ENCODE measurements at regions not wholly inside any gene's neighbourhood (a gene's known extent, or its start where the extent isn't known, plus 50 kb on each side); places are given as distances from the start of the nearest gene placed in this dataset.

DNA sequence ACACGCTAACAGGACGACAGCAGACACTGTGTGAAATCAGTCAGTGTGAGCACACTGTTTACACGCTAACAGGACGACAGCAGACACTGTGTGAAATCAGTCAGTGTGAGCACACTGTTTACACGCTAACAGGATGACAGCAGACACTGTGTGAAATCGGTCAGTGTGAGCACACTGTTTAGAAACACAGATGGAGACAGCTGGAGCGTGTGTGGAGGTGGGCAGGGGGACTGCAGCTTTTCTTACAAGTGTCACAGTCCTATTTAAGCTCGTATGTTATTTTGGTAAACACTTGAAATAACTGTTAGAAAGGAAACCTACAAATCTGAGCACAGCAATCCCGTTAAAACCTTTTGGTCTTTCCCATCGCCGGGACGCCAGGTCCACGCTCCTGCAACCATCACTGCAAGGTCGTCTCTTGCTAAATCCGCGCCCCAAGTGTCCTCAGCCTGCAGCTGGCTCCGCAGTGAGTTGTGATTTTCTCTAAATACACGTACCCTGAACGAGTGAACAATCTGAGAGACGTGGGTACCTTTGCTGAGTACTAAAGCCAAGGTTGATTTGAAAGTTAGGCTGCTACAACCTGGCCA lies 58.9 kb upstream of the CTDP1 start:
- H3K4me1 ChIP-seq (ENCODE audit: insufficient read depth, low read length), result no peaks in the 10 kb centered on the region
- H3K27ac Mint-ChIP-seq (ENCODE audit: unreplicated experiment), result no peak overlapping the region
- no peaks in the 10 kb centered on the region for H3K79me2 ChIP-seq (ENCODE audit: insufficient read depth, low read length)
- FAIRE-seq, result no peak
- H3K9me3 Mint-ChIP-seq (ENCODE audit: unreplicated experiment), result no peaks in the 10 kb centered on the region
- DNase-seq (ENCODE audit: low read depth), result no peak
- H3K4me3 Mint-ChIP-seq (ENCODE audit: unreplicated experiment), result no peak overlapping the region
- H3K9ac ChIP-seq (ENCODE audit: low read length), result no peak overlapping the region
- peaks cover 16% of the 10 kb centered on the region for H3K27me3 ChIP-seq (ENCODE audit: insufficient read depth, low read length)
- no peaks in the 10 kb centered on the region for H3K9me3 ChIP-seq (ENCODE audit: insufficient read depth, low read depth, low read length)
- no peaks in the 10 kb centered on the region for H3K36me3 ChIP-seq (ENCODE audit: insufficient read depth, low read length)
- H3K27ac ChIP-seq (ENCODE audit: low read depth, low read length), result no peak overlapping the region
- no peak overlapping the region for H2AFZ ChIP-seq (ENCODE audit: low read depth, low read length)
- H3K4me2 ChIP-seq (ENCODE audit: low read length), result no peak overlapping the region
- peaks cover 21% of the 10 kb centered on the region for H3K27me3 Mint-ChIP-seq (ENCODE audit: low read depth, unreplicated experiment)
- no peaks in the 10 kb centered on the region for H4K20me1 ChIP-seq (ENCODE audit: insufficient read depth, low read length)
- TF ChIP-seq EZH2 (IDR thresholded peaks at IDR 0.05; ENCODE audit: insufficient read depth, low read length) (no peak), CTCF (IDR thresholded peaks at IDR 0.05; ENCODE audit: insufficient read depth, low read depth, low read length) (no peak)
- H3K36me3 Mint-ChIP-seq (ENCODE audit: low read depth, unreplicated experiment), result no peaks in the 10 kb centered on the region
- no peak overlapping the region for H3K4me3 ChIP-seq (ENCODE audit: insufficient read depth, low read depth, low read length)
- peaks cover 1% of the 10 kb centered on the region for H3K4me1 Mint-ChIP-seq (ENCODE audit: low read depth, unreplicated experiment)

DNA sequence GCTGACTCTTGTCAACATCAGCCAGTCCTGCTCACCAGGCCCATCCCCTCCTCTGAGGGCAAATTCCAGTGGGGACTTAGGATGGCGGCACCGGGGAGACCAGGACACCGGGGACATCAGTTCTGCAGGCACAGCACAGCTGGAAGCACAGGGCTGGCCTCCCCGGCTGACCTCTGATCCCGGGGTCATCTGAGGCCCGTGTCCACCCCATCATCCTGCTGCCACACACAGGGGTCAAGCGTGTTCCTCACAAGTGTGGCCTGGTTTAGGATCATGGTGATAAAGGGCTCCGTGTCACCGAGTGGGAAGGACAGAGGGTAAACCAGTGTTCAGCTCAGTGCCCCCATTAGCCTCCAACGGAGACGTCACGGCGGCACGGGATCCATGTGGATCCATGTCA lies 58.1 kb upstream of the CTDP1 start:
- no peak overlapping the region for H3K4me3 ChIP-seq (ENCODE audit: insufficient read depth, low read depth, low read length)
- H3K4me2 ChIP-seq (ENCODE audit: low read length), result no peak overlapping the region
- DNase-seq (ENCODE audit: low read depth), result no peak
- Mint-ChIP-seq H3K27me3 (ENCODE audit: low read depth, unreplicated experiment) (peaks cover 27% of the 10 kb centered on the region), H3K4me1 (ENCODE audit: low read depth, unreplicated experiment) (peaks cover 1% of the 10 kb centered on the region), H3K4me3 (ENCODE audit: unreplicated experiment) (no peak overlapping the region), H3K9me3 (ENCODE audit: unreplicated experiment) (no peaks in the 10 kb centered on the region), H3K27ac (ENCODE audit: unreplicated experiment) (no peak overlapping the region), H3K36me3 (ENCODE audit: low read depth, unreplicated experiment) (no peaks in the 10 kb centered on the region)
- H3K27me3 ChIP-seq (ENCODE audit: insufficient read depth, low read length), result peaks cover 24% of the 10 kb centered on the region
- no peak overlapping the region for H3K9ac ChIP-seq (ENCODE audit: low read length)
- H4K20me1 ChIP-seq (ENCODE audit: insufficient read depth, low read length), result no peaks in the 10 kb centered on the region
- no peak overlapping the region for H2AFZ ChIP-seq (ENCODE audit: low read depth, low read length)
- H3K27ac ChIP-seq (ENCODE audit: low read depth, low read length), result no peak overlapping the region
- no peaks in the 10 kb centered on the region for H3K79me2 ChIP-seq (ENCODE audit: insufficient read depth, low read length)
- no peaks in the 10 kb centered on the region for H3K9me3 ChIP-seq (ENCODE audit: insufficient read depth, low read depth, low read length)
- TF ChIP-seq CTCF (IDR thresholded peaks at IDR 0.05; ENCODE audit: insufficient read depth, low read depth, low read length), result no peak
- no peak for TF ChIP-seq EZH2 (IDR thresholded peaks at IDR 0.05; ENCODE audit: insufficient read depth, low read length)
- no peaks in the 10 kb centered on the region for H3K36me3 ChIP-seq (ENCODE audit: insufficient read depth, low read length)
- FAIRE-seq, result no peak
- no peaks in the 10 kb centered on the region for H3K4me1 ChIP-seq (ENCODE audit: insufficient read depth, low read length)

DNA sequence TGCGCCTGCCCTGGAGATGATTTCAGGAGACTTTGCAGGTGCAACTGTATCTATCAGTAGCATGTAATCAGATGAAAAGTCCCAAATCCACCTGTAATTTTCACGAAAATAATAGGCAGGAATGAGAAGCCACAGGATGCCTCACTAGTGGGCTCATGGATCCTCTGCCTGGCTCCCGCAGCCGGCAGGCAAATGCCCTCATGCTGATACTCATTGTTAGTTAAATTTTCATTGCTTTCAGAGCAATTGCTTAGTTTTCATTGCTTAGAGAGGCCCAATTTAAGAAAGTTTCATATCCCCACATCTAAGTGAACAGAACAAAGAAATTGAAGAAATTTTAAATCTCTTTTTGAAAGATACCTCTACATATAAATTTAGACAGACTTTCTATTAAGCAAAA lies 57.6 kb upstream of the CTDP1 start:
- no peaks in the 10 kb centered on the region for H3K79me2 ChIP-seq (ENCODE audit: insufficient read depth, low read length)
- H3K4me1 ChIP-seq (ENCODE audit: insufficient read depth, low read length), result no peaks in the 10 kb centered on the region
- Mint-ChIP-seq H3K36me3 (ENCODE audit: low read depth, unreplicated experiment) (no peaks in the 10 kb centered on the region), H3K27ac (ENCODE audit: unreplicated experiment) (no peak overlapping the region), H3K9me3 (ENCODE audit: unreplicated experiment) (no peaks in the 10 kb centered on the region), H3K4me3 (ENCODE audit: unreplicated experiment) (no peak overlapping the region), H3K4me1 (ENCODE audit: low read depth, unreplicated experiment) (peaks cover 1% of the 10 kb centered on the region), H3K27me3 (ENCODE audit: low read depth, unreplicated experiment) (peaks cover 32% of the 10 kb centered on the region)
- H4K20me1 ChIP-seq (ENCODE audit: insufficient read depth, low read length), result no peaks in the 10 kb centered on the region
- FAIRE-seq (no peak), DNase-seq (ENCODE audit: low read depth) (no peak)
- H3K9ac ChIP-seq (ENCODE audit: low read length), result no peak overlapping the region
- H2AFZ ChIP-seq (ENCODE audit: low read depth, low read length), result no peak overlapping the region
- TF ChIP-seq CTCF (IDR thresholded peaks at IDR 0.05; ENCODE audit: insufficient read depth, low read depth, low read length), result no peak
- no peak for TF ChIP-seq EZH2 (IDR thresholded peaks at IDR 0.05; ENCODE audit: insufficient read depth, low read length)
- no peak overlapping the region for H3K4me3 ChIP-seq (ENCODE audit: insufficient read depth, low read depth, low read length)
- no peak overlapping the region for H3K27ac ChIP-seq (ENCODE audit: low read depth, low read length)
- H3K4me2 ChIP-seq (ENCODE audit: low read length), result no peak overlapping the region
- H3K27me3 ChIP-seq (ENCODE audit: insufficient read depth, low read length), result peaks cover 24% of the 10 kb centered on the region
- H3K9me3 ChIP-seq (ENCODE audit: insufficient read depth, low read depth, low read length), result no peaks in the 10 kb centered on the region
- no peaks in the 10 kb centered on the region for H3K36me3 ChIP-seq (ENCODE audit: insufficient read depth, low read length)

Measured in astrocyte (in vitro differentiated cells and primary cell).